ENCODE measurements at regions not wholly inside any gene's neighbourhood (a gene's known extent, or its start where the extent isn't known, plus 50 kb on each side); places are given as distances from the start of the nearest gene placed in this dataset.

DNA sequence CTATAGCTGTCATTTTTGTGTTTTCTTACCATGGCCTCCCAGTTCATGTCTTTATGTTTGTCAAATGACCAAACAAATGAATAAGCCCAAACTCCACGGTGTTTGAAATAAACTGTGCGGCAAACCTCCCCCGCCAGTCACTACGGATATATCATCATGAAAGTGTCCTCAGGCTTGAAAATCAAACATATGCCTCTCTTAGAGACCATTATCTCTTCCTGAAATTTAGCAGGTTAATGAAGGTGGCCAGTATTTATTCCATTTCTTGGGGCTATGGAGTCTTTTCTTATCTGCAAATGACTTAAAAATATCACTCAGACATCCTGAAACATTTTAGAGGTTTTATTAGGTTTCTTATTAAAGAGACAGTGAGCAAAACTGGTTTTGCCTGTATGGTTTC is 610.3 kb upstream of the CDH5 start:
- H3K9me3 ChIP-seq (ENCODE audit: insufficient read depth in 2 of 2, low read depth in 1 of 2, low read length in 1 of 2) = no peaks in the 10 kb centered on the region
- H3K79me1 ChIP-seq (ENCODE audit: low read depth, low read length) = no peaks in the 10 kb centered on the region
- no peak overlapping the region for H3K56ac ChIP-seq (replicated peaks; ENCODE audit: insufficient read length, low read depth, low read length)
- H4K8ac ChIP-seq (ENCODE audit: extremely low read depth, insufficient read depth, low read length) = no peak overlapping the region
- FAIRE-seq (no peak), DNase-seq (ENCODE audit: low read depth in 1 of 2, low spot score in 2 of 2) (no peak)
- no peaks in the 10 kb centered on the region; a peak in 1 of 7 replicates for H3K27me3 ChIP-seq (replicated peaks in 1 of 4; ENCODE audit: control insufficient read depth in 3 of 4, extremely low read depth in 1 of 4, insufficient read depth in 3 of 4, low read length in 3 of 4)
- H3K4me1 ChIP-seq (replicated peaks in 1 of 4; ENCODE audit: control insufficient read depth in 3 of 4, insufficient read depth in 4 of 4, low read length in 3 of 4) = peaks cover 0 to 3% (median 1%) of the 10 kb centered on the region in 4 experiments; a peak in 2 of 7 replicates
- no peak overlapping the region for H3K27ac ChIP-seq (ENCODE audit: low read depth, low read length)
- ChIA-PET CTCF (ENCODE audit: partially characterized antibody) (no interaction called here), POLR2A (ENCODE audit: partially characterized antibody) (no interaction called here)
- H2BK20ac ChIP-seq (ENCODE audit: low read length) = 0 out of 2 replicates have a peak overlapping the region, but pooled peaks have one; percentile 32
- H2BK120ac ChIP-seq (replicated peaks; ENCODE audit: low read depth, low read length) = no peak overlapping the region
- H3K14ac ChIP-seq (ENCODE audit: insufficient read length) = no peak overlapping the region
- no peak overlapping the region for H4K91ac ChIP-seq (replicated peaks; ENCODE audit: insufficient read length, low read length)
- 75% methylated on average over 4 of the region's 4 CpGs; no CpG with 5 or more reads in 1 of the 2 experiments for WGBS, 2 experiments (ENCODE audit: extremely low coverage in 1 of 2, insufficient coverage in 1 of 2, insufficient read length in 1 of 2, insufficient replicate concordance in 2 of 2, low coverage in 1 of 2, low lambda C conversion rate in 2 of 2, missing lambda C conversion rate in 1 of 2)
- H2BK15ac ChIP-seq (ENCODE audit: low read length) = no peak overlapping the region
- H3K79me2 ChIP-seq (ENCODE audit: control insufficient read depth in 1 of 2, insufficient read depth in 2 of 2, low read length in 2 of 2) = no peaks in the 10 kb centered on the region
- H2BK5ac ChIP-seq (ENCODE audit: low read depth, low read length) = no peak overlapping the region
- no peak overlapping the region for H2AK5ac ChIP-seq (ENCODE audit: low read depth, low read length)
- H3K9ac ChIP-seq (replicated peaks in 1 of 4; ENCODE audit: extremely low read depth in 1 of 4, low read depth in 3 of 4, low read length in 3 of 4) = no peak overlapping the region
- no peak overlapping the region for H3K4ac ChIP-seq (replicated peaks; ENCODE audit: insufficient read length, low read depth, low read length)
- no peaks in the 10 kb centered on the region for H3K36me3 ChIP-seq (ENCODE audit: control insufficient read depth in 2 of 4, insufficient read depth in 4 of 4, low read length in 3 of 4)
- no peak overlapping the region for H3K23ac ChIP-seq (ENCODE audit: insufficient read length)
- H4K5ac ChIP-seq (ENCODE audit: insufficient read length, low read depth, low read length) = no peak overlapping the region
- no peaks in the 10 kb centered on the region for H3K23me2 ChIP-seq (ENCODE audit: low read depth, low read length)
- H3K4me3 ChIP-seq (ENCODE audit: extremely low read depth in 1 of 4, insufficient read depth in 2 of 4, low read depth in 3 of 4, low read length in 4 of 4) = no peak overlapping the region
- TF ChIP-seq RBBP5 (IDR thresholded peaks at IDR 0.05; ENCODE audit: borderline replicate concordance, low read depth, low read length) (no peak), CHD1 (IDR thresholded peaks at IDR 0.05; ENCODE audit: low read depth, low read length) (no peak), NRF1 (IDR thresholded peaks at IDR 0.05; ENCODE audit: low read depth, low read length) (no peak)
- TF ChIP-seq, protein P1, sequence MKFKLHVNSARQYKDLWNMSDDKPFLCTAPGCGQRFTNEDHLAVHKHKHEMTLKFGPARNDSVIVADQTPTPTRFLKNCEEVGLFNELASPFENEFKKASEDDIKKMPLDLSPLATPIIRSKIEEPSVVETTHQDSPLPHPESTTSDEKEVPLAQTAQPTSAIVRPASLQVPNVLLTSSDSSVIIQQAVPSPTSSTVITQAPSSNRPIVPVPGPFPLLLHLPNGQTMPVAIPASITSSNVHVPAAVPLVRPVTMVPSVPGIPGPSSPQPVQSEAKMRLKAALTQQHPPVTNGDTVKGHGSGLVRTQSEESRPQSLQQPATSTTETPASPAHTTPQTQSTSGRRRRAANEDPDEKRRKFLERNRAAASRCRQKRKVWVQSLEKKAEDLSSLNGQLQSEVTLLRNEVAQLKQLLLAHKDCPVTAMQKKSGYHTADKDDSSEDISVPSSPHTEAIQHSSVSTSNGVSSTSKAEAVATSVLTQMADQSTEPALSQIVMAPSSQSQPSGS (IDR thresholded peaks at IDR 0.05; ENCODE audit: low read length) = no peak
- no peak overlapping the region for H2BK12ac ChIP-seq (ENCODE audit: low read depth, low read length)
- H3K18ac ChIP-seq (ENCODE audit: extremely low read depth, low read length) = no peak overlapping the region
- no peak overlapping the region for H2AFZ ChIP-seq (ENCODE audit: low read length)
- no peaks in the 10 kb centered on the region for H4K20me1 ChIP-seq (replicated peaks in 1 of 2; ENCODE audit: control insufficient read depth in 1 of 2, insufficient read depth in 2 of 2, low read length in 2 of 2)
- no peak overlapping the region for H3K4me2 ChIP-seq (ENCODE audit: insufficient read depth in 1 of 2, low read depth in 2 of 2, low read length in 2 of 2)

Data from H1 (cell line).